D721Med (cell line): ENCODE measurements at regions not wholly inside any gene's neighbourhood (a gene's known extent, or its start where the extent isn't known, plus 50 kb on each side); places are given as distances from the start of the nearest gene placed in this dataset.

Experiments
- DNase-seq: peaks from one replicate; pipeline ENCODE4 v3.0.0; 2011; ENCODE audit warnings: low spot score; ENCODE audit not compliant: insufficient read length
- FAIRE-seq: peaks from 2 replicates; lab custom pipeline; 2011; peaks lifted over from hg19 to GRCh38; lab: Jason Lieb, UNC
- TF ChIP-seq, protein P1 (sequence below): IDR thresholded peaks from 2 replicates; pipeline ENCODE4 v1.5.1; 2012; ENCODE audit warnings: mild to moderate bottlenecking, control low read depth; ENCODE audit not compliant: insufficient read depth; ENCODE audit errors: missing control alignments

DNA sequence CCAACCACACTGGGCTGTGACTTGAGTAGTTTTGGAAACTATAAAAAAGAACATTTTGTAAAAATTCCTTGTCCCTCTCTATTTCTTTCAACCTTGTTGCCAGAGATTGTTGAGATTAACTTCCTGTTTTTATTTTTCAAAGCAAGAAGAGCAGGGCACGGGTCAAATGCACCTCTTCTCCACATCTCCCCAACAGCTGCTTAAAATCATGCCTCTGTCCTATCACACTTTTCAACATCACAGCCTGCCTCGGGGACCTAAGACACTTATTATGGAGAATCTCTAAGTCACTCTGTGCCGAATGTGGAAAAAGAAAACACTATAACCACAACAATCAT lies 280.3 kb upstream of the TNC start:
- DNase-seq, result no peak
- no peak for FAIRE-seq
- TF ChIP-seq, protein P1, sequence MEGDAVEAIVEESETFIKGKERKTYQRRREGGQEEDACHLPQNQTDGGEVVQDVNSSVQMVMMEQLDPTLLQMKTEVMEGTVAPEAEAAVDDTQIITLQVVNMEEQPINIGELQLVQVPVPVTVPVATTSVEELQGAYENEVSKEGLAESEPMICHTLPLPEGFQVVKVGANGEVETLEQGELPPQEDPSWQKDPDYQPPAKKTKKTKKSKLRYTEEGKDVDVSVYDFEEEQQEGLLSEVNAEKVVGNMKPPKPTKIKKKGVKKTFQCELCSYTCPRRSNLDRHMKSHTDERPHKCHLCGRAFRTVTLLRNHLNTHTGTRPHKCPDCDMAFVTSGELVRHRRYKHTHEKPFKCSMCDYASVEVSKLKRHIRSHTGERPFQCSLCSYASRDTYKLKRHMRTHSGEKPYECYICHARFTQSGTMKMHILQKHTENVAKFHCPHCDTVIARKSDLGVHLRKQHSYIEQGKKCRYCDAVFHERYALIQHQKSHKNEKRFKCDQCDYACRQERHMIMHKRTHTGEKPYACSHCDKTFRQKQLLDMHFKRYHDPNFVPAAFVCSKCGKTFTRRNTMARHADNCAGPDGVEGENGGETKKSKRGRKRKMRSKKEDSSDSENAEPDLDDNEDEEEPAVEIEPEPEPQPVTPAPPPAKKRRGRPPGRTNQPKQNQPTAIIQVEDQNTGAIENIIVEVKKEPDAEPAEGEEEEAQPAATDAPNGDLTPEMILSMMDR, result no peak

GRCh38 chr9:115398996-115399395 lies 281.0 kb upstream of the TNC start:
- FAIRE-seq (no peak), DNase-seq (no peak)
- TF ChIP-seq, protein P1, result no peak

DNA sequence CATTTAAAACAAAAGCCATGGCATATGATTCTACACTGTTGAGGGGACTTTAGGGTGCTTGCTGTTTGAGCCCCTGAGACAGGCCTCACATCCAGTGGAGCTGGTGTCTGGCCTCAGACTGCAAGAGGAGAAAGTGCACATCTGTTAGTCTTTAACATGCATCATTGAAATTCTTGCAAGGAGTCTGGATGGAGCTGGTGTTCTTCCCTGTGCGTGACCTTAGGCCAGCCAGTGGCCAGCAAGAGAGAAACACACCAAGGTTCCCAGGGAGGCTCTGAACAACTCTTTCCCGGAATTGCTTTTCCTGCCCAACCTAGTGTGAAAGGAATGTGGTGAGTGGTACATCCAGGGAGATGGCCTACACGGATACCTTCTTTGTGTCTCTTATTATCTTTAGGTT lies 282.8 kb upstream of the TNC start:
- DNase-seq (no peak), FAIRE-seq (no peak)
- TF ChIP-seq, protein P1, result no peak

- FAIRE-seq, result no peak
- DNase-seq, result no peak
- TF ChIP-seq, protein P1, result no peak
Observed at GRCh38 chr9:115401756-115402327, 283.9 kb upstream of the TNC start.

- no peak for FAIRE-seq
- TF ChIP-seq, protein P1, result no peak
Observed at GRCh38 chr9:115403753-115404152, 285.8 kb upstream of the TNC start.

GRCh38 chr9:115404311-115404710 lies 286.4 kb upstream of the TNC start:
- TF ChIP-seq, protein P1, result no peak
- FAIRE-seq (no peak), DNase-seq (no peak)

More at GRCh38 chr9:115403753-115404152, 285.8 kb upstream of the TNC start:
- no peak for DNase-seq

- FAIRE-seq (no peak), DNase-seq (no peak)
- TF ChIP-seq, protein P1, result no peak
Observed at GRCh38 chr9:115411516-115411915, 293.6 kb upstream of the TNC start.
